Putamen (tissue), 1 donor: ENCODE measurements at regions not wholly inside any gene's neighbourhood (a gene's known extent, or its start where the extent isn't known, plus 50 kb on each side); places are given as distances from the start of the nearest gene placed in this dataset.
"Not testable (repeated sequence)": the region's sequence is repeated elsewhere in the genome, so short reads cannot be mapped to it uniquely, and the experiment has no call there.

ENCODE experiments used
- DNase-seq: peaks from one replicate; pipeline ENCODE4 v3.0.0-alpha.2; 2016; ENCODE audit warnings: low spot score

DNA sequence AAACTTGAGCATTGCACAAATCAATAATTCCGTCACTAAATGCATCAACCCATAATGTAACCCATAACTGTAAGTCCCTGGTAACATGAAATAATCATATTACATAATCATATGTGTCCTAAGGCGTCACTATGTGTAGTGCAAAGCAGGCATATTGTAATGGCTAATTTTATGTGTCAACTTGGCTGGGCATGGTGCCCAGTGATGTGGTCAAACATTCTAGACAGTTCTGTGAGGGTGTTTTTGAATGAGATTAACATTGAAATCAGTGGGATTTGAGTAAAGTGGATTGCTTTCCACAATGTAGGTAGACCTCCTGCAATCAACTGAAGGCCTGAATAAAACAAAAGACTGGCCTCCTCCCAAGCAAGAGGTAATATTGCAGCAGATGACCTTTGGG, 794.4 kb upstream of the ACO1 start:
- DNase-seq: no peak

DNA sequence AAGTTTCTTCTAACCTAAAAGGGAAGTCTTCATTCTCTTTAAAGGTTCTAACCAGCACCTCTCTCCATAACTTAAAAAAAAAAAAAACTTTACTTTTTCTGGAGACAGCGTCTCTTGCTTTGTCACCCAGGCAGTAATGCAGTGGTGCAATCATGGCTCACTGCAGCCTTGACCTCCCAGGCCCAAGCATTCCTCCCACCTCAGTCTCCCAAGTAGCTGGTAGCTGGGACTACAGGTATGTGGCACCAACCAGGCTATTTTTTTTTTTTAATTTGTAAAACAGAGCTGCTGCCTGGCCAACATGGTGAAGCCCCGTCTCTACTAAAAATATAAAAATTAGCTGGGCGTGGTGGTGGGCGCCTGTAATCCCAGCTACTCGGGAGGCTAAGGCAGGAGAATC, 787.4 kb upstream of the ACO1 start:
- DNase-seq: not testable (repeated sequence)

DNA sequence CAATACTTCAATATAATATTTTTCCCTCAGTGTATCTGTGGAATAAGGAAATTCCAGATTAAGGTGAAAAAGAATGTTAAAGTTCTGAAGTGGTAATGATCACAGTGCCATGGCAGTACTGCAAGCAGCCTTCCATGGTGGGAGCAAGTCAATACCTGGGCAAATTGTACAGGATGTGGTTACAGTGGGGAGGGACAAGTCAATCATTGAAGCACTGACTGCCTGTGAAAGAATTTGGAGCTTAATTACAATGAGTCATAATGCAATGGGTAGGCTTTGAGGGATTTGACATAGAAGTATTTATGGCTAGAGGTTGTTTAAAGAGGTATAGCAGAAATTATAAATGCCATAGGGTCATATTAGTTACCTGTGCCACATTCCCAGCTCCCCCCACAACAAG, 786.5 kb upstream of the ACO1 start:
- peak; percentile 7 for DNase-seq

DNA sequence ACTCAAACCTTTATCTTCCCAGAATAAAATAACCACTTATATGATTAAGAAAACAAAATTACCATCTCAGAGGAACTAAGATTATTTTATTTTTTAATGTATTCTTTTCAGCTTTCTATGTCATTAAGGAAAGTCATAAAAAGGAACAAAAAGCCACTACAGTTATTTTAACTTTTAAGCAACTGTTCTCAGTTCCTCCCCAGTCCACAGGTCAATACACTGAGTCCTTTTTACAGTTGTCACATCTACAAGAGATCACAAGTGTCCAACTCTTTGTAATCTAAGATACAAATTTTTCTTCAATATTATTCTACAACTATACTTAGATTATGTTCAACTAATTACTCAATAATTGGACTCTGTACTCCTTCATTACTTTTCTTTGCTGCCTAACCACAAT, 782.8 kb upstream of the ACO1 start:
- no peak for DNase-seq

DNA sequence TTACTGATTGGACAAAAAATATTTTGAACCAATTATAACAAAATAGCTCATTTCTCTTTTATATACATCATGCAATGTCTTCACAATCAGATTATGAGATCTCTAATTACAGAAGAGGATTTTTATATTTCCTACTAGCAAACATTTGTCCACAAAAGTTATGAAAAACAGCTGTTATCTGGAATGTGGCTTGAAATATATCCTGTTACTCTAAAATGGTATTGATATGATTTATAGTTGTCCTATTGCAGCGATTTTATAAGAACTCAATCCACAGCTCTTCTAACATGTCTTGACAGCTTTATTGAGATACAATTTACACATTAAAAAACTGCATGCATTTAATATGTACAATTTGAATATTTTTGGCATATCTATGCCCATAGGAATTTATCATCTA, 779.9 kb upstream of the ACO1 start:
- DNase-seq: no peak

DNA sequence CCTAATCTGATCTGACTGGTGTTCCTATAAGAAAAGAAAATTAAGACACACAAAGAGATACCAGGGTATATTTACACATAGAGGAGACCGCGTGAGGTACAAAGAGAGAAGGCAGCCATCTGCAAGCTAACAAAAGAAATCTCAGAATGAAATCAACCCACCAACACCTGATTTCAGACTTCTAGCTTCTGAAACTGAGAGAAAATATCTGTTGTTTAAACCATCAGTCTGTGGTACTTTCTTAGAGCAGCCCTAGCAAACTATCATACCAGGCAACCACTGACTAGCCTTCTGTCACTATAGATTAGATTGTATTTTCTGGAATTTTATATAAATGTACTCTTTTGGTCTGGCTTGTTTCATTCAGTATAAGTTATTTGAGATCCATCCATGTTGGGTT, 779.3 kb upstream of the ACO1 start:
- DNase-seq: no peak

DNA sequence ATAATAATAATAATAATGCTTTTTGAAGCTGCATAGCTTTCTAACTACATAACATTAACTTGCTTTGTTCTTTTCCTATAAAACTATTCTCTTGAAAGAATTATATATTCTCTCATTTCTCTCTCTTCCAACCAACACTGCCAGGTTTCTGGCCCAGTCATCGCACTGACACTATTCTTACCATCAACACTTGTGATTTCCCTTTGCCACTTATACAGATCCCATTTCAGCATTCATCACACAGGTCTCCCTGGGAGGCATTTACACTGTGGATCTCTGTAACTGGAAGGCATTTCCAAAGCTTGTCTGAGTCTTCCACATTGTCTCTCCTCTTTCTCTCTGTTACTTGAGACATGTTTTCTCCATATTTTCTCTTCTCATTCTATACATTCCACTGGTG, 777.8 kb upstream of the ACO1 start:
- no peak for DNase-seq

DNA sequence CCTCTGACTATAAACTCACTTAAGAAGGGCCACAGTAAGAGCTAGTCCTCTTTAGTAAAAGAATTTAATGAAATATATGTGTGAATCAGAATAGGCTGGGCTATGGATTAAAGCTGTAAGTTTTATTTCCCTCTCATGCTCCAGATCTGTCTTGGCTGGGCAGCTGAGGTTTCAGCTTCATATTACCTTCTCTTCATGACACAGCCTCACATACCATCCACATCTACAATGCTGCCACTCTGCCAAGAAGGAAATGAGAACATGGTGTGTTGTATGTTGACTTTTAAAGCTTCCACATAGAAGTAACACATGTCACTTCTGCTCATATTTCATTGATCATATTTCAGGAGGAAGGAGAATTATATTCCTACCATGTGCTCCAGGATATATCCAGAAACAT, 776.0 kb upstream of the ACO1 start:
- DNase-seq: no peak

DNA sequence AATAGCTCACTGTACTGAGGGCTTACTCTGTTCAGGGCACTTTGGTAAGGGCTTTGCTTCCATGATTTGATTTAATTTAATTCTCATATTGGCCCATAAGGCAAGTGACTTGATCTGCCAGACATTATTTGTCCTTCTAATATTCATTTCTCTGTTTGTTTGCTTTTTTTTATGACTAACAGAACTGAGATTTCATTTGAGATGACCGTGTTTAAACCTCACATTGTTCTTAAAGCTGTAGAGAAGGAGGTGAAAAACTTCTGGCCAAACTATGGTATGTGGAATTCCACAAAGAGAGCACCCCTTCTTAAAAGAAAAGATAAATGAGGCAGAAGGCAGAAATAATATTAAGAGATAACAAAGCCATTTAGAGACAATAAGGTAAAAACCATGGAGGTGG, 775.6 kb upstream of the ACO1 start:
- DNase-seq: no peak

DNA sequence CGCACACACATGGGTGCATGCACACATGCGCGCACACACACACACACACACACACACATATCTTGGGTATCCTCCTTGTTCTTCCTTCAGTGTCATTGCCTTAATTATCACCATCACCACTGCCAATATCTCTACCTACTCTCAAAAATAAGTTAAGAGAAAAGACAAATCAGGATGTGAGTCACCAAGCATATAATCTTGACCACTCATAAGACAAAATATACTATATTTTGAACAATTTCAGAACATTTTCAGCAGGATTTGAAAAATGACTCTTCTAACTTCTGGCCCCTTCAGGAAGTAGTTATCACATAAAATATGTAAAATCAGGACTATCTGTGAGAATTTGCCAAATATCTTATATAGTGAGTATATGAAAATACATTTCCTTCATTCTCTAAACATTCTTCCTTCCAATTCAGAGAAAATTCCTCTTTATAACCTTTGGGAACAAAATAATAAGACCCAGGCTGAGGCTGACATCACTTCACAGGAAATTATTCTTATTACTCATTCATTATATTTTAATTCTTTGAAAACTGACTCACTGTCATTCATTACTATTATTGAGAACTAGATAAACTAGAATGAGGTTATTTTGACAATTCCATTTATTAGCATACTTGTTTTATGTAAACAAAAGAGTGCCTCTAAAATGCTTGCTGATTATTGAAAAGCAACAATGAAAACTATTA, 772.0 kb upstream of the ACO1 start:
- no peak for DNase-seq

DNA sequence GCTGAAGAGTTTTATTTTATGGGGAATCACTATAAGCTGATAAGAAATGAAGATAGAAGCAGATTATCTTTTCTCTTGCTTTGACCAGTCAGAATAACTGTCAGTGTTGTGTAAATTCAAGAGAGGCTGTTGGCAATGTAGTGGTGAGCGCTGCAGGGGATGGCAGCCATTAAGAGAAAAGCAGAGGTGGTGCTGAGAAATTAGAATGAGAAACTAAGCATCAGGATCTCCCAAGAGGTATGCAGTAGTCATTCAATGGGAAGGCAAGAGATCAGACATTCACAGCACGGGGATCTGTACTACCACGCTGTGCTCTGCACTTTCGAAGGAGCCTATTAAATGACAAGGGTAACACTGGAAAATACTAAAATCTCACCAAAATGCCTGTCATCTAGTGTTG, 768.5 kb upstream of the ACO1 start:
- no peak for DNase-seq

DNA sequence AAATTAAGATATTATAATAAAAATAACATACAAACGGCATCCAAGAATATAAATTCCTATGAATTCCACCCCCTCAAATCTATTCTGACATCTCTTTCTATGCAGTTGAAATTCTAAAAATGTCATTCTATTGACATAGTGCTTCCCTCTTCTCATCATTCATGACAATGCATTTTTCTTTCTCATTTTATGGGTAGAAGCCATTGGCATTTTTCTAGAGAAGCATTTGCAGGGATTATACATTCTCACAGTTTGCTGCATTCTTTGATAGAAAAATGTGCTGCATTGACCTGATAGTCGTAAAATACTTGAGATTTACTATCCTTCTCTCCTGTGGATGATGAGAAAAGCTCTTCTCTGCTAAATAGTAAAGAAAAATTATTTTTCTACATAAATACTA, 760.9 kb upstream of the ACO1 start:
- DNase-seq: peak; percentile 5

DNA sequence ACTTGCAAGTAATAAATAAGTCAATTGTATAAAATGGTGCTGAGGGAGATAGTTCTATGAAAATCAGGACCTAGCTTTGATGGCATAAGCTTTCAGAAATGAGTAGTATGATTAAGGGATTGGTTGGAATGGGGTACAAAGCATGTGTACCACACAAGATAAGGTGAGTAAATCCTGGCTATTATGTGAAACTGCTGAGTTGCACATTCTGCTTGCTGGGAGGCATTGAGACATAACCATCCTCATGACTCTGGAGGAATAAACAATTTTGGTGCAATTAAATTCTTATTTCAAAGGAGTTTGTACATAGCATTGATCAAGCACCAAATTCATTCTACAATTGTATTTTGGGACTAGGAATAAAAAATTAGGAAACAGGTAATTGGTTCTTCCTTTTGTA, 755.2 kb upstream of the ACO1 start:
- no peak for DNase-seq

DNA sequence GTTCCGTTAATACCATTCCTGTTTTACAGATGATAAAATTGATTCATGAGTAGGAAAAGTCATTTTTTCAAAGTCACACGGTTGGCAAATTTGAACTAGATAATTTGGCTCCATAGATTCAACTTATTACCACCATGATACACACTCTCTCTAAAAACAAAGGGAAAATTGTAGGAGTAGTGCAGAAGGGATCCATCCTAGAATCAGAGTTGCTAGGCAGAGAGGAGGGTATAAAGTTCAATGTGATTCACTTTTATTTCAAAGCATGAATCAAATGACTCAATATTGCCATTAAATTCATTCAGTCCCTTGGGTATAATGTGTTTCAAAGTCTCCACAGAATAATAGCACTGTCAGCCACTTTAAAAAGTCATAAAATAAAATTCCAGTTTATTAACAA, 747.2 kb upstream of the ACO1 start:
- DNase-seq: no peak

DNA sequence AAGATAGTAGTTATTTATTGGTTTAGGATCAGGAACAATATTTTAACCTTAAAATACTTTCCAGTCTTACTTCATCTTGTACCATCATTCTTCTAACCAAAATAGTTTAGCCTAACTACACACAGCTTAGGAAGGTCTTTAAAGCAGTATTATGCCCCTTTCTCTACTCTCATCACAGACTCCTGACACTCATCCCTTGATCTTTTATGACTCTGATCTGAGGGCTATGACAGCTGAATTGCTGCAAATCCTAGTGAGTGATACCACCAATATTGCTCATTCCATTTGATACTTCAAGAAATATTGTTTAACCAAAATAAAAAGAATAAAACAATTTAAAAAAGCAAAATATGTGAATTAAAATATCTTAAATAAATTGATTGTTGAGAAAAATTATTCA, 746.6 kb upstream of the ACO1 start:
- no peak for DNase-seq

DNA sequence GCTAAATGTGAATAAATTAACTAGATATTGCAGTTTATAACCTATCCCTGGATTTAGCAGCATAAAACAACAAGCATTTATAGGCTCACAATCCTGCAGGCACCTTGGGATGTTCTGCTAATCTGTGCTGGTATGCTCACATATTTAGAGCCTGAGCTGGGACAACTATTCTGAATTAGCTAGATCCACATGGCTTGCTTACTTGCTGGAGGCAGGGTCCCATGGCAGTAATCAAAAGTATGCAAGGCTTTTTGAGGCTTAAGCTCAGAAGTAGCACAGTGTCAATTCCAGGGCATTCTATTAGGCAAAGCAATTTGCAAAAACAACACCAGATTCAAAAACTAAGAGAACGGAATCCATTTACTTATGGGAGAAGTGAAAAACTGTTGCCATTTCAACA, 745.0 kb upstream of the ACO1 start:
- DNase-seq: no peak

DNA sequence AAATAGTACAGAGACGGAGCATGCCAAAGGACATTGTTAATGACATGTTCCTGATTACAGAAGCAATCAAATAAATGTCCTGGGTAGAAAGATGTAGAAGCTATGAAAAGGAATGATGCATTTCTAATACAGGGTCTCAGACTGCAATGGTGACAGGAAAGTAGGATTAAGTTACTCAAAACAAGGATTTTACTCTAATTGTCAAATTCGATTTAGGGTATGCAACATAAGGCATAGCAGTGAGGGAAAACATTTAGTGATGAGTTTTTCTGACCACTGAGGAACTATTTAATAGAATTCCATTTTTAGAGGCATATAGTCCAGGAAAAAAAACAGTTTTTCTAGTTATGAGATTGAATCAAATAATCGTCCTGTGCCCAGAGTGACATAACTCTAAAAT, 715.1 kb upstream of the ACO1 start:
- DNase-seq: no peak

DNA sequence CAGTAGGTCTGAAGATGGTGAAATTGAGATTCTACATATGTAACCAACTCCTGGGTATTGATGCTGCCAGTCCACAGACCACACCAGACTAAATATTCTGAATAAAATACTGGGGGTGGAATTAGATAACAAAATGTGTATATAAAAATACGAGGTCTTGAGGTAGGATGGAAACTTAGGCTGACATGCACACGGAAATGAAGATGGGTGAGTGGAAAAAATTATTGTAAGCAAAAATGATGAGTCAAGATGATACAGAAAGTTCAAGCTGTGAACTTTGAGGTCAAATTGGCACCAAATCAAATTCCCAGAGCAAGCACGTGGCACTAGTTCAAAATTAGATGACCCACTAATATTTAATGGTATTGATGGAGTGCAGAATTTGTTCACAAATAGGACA, 713.4 kb upstream of the ACO1 start:
- DNase-seq: no peak

DNA sequence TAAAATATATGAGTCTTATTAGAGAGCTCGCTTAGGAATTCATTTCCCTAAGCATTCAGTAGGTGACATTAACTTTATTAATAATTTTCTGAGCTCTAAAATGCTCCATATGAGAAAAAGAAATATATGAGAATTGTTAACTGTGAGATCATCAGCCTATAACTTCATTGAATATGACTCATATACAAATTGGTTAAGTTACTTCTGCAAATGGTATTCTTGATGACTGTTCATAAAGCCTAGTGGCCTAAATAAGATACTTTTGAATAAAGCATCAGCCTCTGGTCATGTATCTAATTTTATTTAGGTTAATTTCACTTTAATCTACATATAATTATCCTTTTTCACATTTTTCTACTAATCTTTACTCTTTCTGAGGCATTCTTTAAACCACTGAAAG, 710.2 kb upstream of the ACO1 start:
- no peak for DNase-seq

DNA sequence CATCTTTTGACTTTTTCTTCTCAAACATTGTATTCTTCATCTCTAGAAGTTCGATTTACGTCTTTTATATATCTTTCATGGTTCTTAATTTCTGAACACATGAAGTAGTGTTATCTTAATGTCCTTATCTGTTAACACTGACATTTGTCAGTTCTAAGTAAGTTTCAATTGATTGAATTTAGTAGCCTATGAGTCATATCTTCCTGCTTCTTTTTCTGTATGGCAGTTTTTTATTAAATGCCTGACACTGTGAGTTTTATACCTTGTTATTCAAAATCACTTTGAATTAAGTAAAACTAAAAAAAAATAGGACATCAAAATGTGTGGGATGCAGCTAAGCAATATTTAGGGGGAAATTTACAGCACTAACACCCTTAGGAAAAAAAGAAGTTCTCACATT, 707.0 kb upstream of the ACO1 start:
- no peak for DNase-seq

DNA sequence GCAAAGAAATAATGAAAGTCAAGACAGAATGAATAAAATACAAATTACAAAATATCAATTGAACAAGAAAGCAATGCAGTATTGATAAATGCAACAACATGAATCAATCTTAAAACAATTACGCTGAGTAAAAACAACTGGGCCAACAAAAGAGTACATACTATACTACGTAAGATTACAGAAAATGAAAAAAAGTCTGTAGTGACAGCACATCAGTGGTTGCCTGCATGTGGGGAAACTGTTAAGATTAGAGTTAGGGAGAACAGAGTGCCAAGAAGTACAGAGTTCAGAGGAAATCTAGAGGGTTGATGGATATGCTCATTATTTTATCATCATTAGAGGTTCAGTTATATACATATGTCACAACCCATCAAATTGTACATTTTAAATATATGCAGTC, 706.6 kb upstream of the ACO1 start:
- no peak for DNase-seq

DNA sequence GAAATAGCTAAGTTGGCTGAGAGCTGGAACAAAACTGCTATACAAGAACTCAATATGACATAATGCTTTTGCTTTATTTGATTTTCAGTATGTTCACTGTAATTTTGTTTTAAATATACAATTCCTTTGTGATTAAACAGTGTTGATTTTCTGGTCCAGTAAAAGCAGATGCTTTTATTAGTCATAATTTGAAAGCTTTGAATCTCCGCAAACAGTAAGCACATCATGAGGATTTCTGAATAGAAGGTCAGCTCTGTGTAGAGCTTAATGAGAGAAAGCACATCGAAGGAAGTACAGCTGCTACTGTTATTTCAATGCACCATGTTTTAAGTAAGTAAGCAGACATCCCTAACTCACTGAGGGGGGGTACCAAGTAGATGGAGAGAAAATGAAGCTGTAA, 701.3 kb upstream of the ACO1 start:
- no peak for DNase-seq

DNA sequence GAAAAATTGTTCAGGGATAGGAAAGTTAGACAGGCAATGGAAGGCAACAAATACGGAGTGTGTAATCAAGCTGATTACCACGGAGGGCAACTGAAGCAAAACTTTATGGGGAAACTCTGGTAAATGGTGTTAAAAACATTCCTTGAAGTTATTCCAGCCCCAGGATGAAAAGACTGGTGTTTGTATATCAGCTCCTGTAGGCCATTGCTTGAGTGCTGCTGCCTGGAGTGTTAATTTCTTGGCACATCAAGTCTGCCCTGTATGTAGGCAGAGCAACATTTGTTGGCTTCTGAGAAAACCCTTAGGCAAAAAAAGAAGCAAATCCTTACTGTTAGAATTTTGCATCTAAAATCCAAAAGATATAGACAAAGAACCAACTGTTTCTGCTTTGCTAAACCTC, 686.5 kb upstream of the ACO1 start:
- no peak for DNase-seq

DNA sequence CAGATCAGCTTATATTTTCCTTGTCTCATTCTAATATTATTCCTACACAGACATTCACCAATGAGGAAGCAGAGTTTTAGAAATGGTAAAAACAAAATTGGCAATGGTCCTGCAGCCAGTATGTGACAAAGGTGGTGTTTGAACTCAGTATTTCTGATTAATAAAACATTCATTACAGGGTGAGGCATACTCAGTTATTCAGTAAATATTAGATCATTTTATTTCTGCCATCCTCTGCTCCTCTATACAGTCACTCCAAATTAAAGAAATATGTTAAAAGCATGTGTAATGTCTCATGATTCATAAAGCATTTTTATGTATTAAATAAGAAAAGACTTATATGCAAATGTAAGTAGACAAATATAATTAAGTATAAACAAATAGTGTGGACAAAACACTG, 684.6 kb upstream of the ACO1 start:
- DNase-seq: no peak
